ENCODE measurements at regions not wholly inside any gene's neighbourhood (a gene's known extent, or its start where the extent isn't known, plus 50 kb on each side); places are given as distances from the start of the nearest gene placed in this dataset.

- no peaks in the 10 kb centered on the region for H3K79me2 ChIP-seq (ENCODE audit: insufficient read depth)
- in situ Hi-C loops (cut with MboI) = no loop called here
- no peaks in the 10 kb centered on the region for H3K4me1 ChIP-seq (ENCODE audit: insufficient read depth)
- H3K9me3 ChIP-seq (ENCODE audit: low read depth) = no peaks in the 10 kb centered on the region
- TF ChIP-seq EZH2 (IDR thresholded peaks at IDR 0.05; ENCODE audit: insufficient read depth, poor library complexity, severe bottlenecking) = no peak
- TF ChIP-seq EZH2phosphoT487 (IDR thresholded peaks at IDR 0.05; ENCODE audit: insufficient read depth, low read depth) = no peak
- H3K9ac ChIP-seq = no peak overlapping the region
- no peak overlapping the region for H3K27ac ChIP-seq
- H3F3A ChIP-seq (ENCODE audit: insufficient read depth) = no peaks in the 10 kb centered on the region
- no peaks in the 10 kb centered on the region for H3K27me3 ChIP-seq (replicated peaks; ENCODE audit: insufficient read depth)
- no peak overlapping the region for H2AFZ ChIP-seq
- H3K4me3 ChIP-seq = no peak overlapping the region
- WGBS, 2 experiments (ENCODE audit: low coverage in 1 of 2, low lambda C conversion rate in 2 of 2, missing lambda C conversion rate in 2 of 2) = 73 to 74% methylated on average over 7 of the region's 7 CpGs
- H3K9me2 ChIP-seq (ENCODE audit: insufficient read depth) = no peaks in the 10 kb centered on the region
- no peaks in the 10 kb centered on the region for H4K20me1 ChIP-seq (ENCODE audit: insufficient read depth)
- H3K36me3 ChIP-seq (ENCODE audit: low read depth) = no peaks in the 10 kb centered on the region
- no peak overlapping the region for H3K4me2 ChIP-seq (ENCODE audit: unreplicated experiment)
- no peak for DNase-seq
Observed at GRCh38 chr4:98747393-98748091, 89.1 kb upstream of the TSPAN5 start.

- no peak overlapping the region for H3K9ac ChIP-seq
- H3K36me3 ChIP-seq (ENCODE audit: low read depth) = no peaks in the 10 kb centered on the region
- H3K27me3 ChIP-seq (replicated peaks; ENCODE audit: insufficient read depth) = no peaks in the 10 kb centered on the region
- H3K4me3 ChIP-seq = no peak overlapping the region
- 46% methylated on average over 4 of the region's 4 CpGs for WGBS, 2 experiments (ENCODE audit: low coverage in 1 of 2, low lambda C conversion rate in 2 of 2, missing lambda C conversion rate in 2 of 2)
- H3K9me2 ChIP-seq (ENCODE audit: insufficient read depth) = no peaks in the 10 kb centered on the region
- no peak overlapping the region for H3K27ac ChIP-seq
- no peaks in the 10 kb centered on the region for H3F3A ChIP-seq (ENCODE audit: insufficient read depth)
- DNase-seq = no peak
- H3K4me1 ChIP-seq (ENCODE audit: insufficient read depth) = no peaks in the 10 kb centered on the region
- no peaks in the 10 kb centered on the region for H4K20me1 ChIP-seq (ENCODE audit: insufficient read depth)
- H3K79me2 ChIP-seq (ENCODE audit: insufficient read depth) = no peaks in the 10 kb centered on the region
- in situ Hi-C loops (cut with MboI) = no loop called here
- no peaks in the 10 kb centered on the region for H3K9me3 ChIP-seq (ENCODE audit: low read depth)
- H3K4me2 ChIP-seq (ENCODE audit: unreplicated experiment) = no peak overlapping the region
- no peak for TF ChIP-seq EZH2phosphoT487 (IDR thresholded peaks at IDR 0.05; ENCODE audit: insufficient read depth, low read depth)
- TF ChIP-seq EZH2 (IDR thresholded peaks at IDR 0.05; ENCODE audit: insufficient read depth, poor library complexity, severe bottlenecking) = no peak
- no peak overlapping the region for H2AFZ ChIP-seq
Observed at GRCh38 chr4:98746936-98747335, 88.5 kb upstream of the TSPAN5 start.

- no peak for TF ChIP-seq EZH2phosphoT487 (IDR thresholded peaks at IDR 0.05; ENCODE audit: insufficient read depth, low read depth)
- TF ChIP-seq EZH2 (IDR thresholded peaks at IDR 0.05; ENCODE audit: insufficient read depth, poor library complexity, severe bottlenecking) = no peak
- H3K36me3 ChIP-seq (ENCODE audit: low read depth) = no peaks in the 10 kb centered on the region
- in situ Hi-C loops (cut with MboI) = no loop called here
- WGBS, 2 experiments (ENCODE audit: low coverage in 1 of 2, low lambda C conversion rate in 2 of 2, missing lambda C conversion rate in 2 of 2) = 46 to 60% methylated on average over 1 of the region's 1 CpG
- no peaks in the 10 kb centered on the region for H4K20me1 ChIP-seq (ENCODE audit: insufficient read depth)
- no peaks in the 10 kb centered on the region for H3F3A ChIP-seq (ENCODE audit: insufficient read depth)
- H3K27me3 ChIP-seq (replicated peaks; ENCODE audit: insufficient read depth) = no peaks in the 10 kb centered on the region
- DNase-seq = no peak
- no peak overlapping the region for H3K27ac ChIP-seq
- H3K9ac ChIP-seq = no peak overlapping the region
- no peaks in the 10 kb centered on the region for H3K9me2 ChIP-seq (ENCODE audit: insufficient read depth)
- H3K4me3 ChIP-seq = no peak overlapping the region
- H3K4me1 ChIP-seq (ENCODE audit: insufficient read depth) = no peaks in the 10 kb centered on the region
- H3K4me2 ChIP-seq (ENCODE audit: unreplicated experiment) = no peak overlapping the region
- no peaks in the 10 kb centered on the region for H3K79me2 ChIP-seq (ENCODE audit: insufficient read depth)
- H3K9me3 ChIP-seq (ENCODE audit: low read depth) = no peaks in the 10 kb centered on the region
- H2AFZ ChIP-seq = no peak overlapping the region
Observed at GRCh38 chr4:98746530-98746929, 88.1 kb upstream of the TSPAN5 start.

- H3K4me3 ChIP-seq = no peak overlapping the region
- DNase-seq = peak; percentile 67
- no peaks in the 10 kb centered on the region for H3K79me2 ChIP-seq (ENCODE audit: insufficient read depth)
- no peaks in the 10 kb centered on the region for H3K9me2 ChIP-seq (ENCODE audit: insufficient read depth)
- H3K36me3 ChIP-seq (ENCODE audit: low read depth) = no peaks in the 10 kb centered on the region
- 42 to 45% methylated on average over 3 of the region's 3 CpGs for WGBS, 2 experiments (ENCODE audit: low coverage in 1 of 2, low lambda C conversion rate in 2 of 2, missing lambda C conversion rate in 2 of 2)
- no peaks in the 10 kb centered on the region for H3K4me1 ChIP-seq (ENCODE audit: insufficient read depth)
- no peaks in the 10 kb centered on the region for H3K27me3 ChIP-seq (replicated peaks; ENCODE audit: insufficient read depth)
- H3K27ac ChIP-seq = no peak overlapping the region
- TF ChIP-seq EZH2 (IDR thresholded peaks at IDR 0.05; ENCODE audit: insufficient read depth, poor library complexity, severe bottlenecking) = no peak
- TF ChIP-seq EZH2phosphoT487 (IDR thresholded peaks at IDR 0.05; ENCODE audit: insufficient read depth, low read depth) = no peak
- H3F3A ChIP-seq (ENCODE audit: insufficient read depth) = no peaks in the 10 kb centered on the region
- no peak overlapping the region for H3K9ac ChIP-seq
- H3K9me3 ChIP-seq (ENCODE audit: low read depth) = no peaks in the 10 kb centered on the region
- no peak overlapping the region for H3K4me2 ChIP-seq (ENCODE audit: unreplicated experiment)
- H2AFZ ChIP-seq = no peak overlapping the region
- in situ Hi-C loops (cut with MboI) = no loop called here
- no peaks in the 10 kb centered on the region for H4K20me1 ChIP-seq (ENCODE audit: insufficient read depth)
Observed at GRCh38 chr4:98745366-98745765, 87.0 kb upstream of the TSPAN5 start.
